Loucy (cell line): ENCODE measurements at regions not wholly inside any gene's neighbourhood (a gene's known extent, or its start where the extent isn't known, plus 50 kb on each side); places are given as distances from the start of the nearest gene placed in this dataset.

ENCODE experiments used
- H2AFZ ChIP-seq: fragments of 200-600 bp; sonication (generic); 2 replicates; pipeline ENCODE4 v1.6.0; 2016; ENCODE audit warnings: antibody characterized with exemption, mild to moderate bottlenecking, low read length, moderate library complexity
- H3F3A ChIP-seq: fragments of 200-600 bp; 2 replicates; pipeline ENCODE4 v1.6.0; 2016; ENCODE audit warnings: antibody characterized with exemption, low read depth, mild to moderate bottlenecking
- H3K27me3 ChIP-seq: fragments of 200-600 bp; sonication (generic); 2 replicates; pipeline ENCODE4 v1.6.1; 2014; ENCODE audit warnings: low read length, mild to moderate bottlenecking; ENCODE audit not compliant: insufficient read depth, poor library complexity, severe bottlenecking
- H3K36me3 ChIP-seq: fragments of 200-600 bp; sonication (generic); 2 replicates; pipeline ENCODE4 v1.6.1; 2016; ENCODE audit warnings: low read length; ENCODE audit not compliant: insufficient read depth
- H3K4me1 ChIP-seq: fragments of 200-600 bp; sonication (generic); 2 replicates; pipeline ENCODE4 v1.5.1; 2014; ENCODE audit warnings: low read length, mild to moderate bottlenecking; ENCODE audit not compliant: insufficient read depth, poor library complexity, severe bottlenecking
- H3K4me2 ChIP-seq: fragments of 200-600 bp; sonication (generic); 2 replicates; pipeline ENCODE4 v1.6.0; 2014; ENCODE audit warnings: antibody characterized with exemption, low read length, low read depth, mild to moderate bottlenecking; ENCODE audit not compliant: poor library complexity, severe bottlenecking
- H3K4me3 ChIP-seq: fragments of 200-600 bp; sonication (generic); 2 replicates; pipeline ENCODE4 v1.5.1; 2014; ENCODE audit warnings: low read length, mild to moderate bottlenecking, mixed read lengths; ENCODE audit not compliant: poor library complexity, severe bottlenecking
- H3K79me2 ChIP-seq: fragments of 200-600 bp; sonication (generic); 2 replicates; pipeline ENCODE4 v1.6.1; 2014; ENCODE audit warnings: low read length; ENCODE audit not compliant: insufficient read depth
- H3K9ac ChIP-seq: fragments of 200-600 bp; sonication (generic); 2 replicates; pipeline ENCODE4 v1.6.0; 2014; ENCODE audit warnings: mild to moderate bottlenecking, low read depth, low read length, moderate library complexity; ENCODE audit not compliant: poor library complexity, severe bottlenecking
- H3K9me2 ChIP-seq: fragments of 200-600 bp; sonication (generic); replicated peaks from 2 replicates; pipeline ENCODE4 v1.6.1; 2016; ENCODE audit warnings: low read depth, low read length, mixed read lengths
- H3K9me3 ChIP-seq: fragments of 200-600 bp; sonication (generic); 2 replicates; pipeline ENCODE4 v1.6.1; 2014; ENCODE audit warnings: mild to moderate bottlenecking, antibody characterized with exemption, low read length, low read depth; ENCODE audit not compliant: insufficient read depth
- H4K20me1 ChIP-seq: fragments of 200-600 bp; sonication (generic); 2 replicates; pipeline ENCODE4 v1.6.0; 2014; ENCODE audit warnings: antibody characterized with exemption, low read length, mild to moderate bottlenecking; ENCODE audit not compliant: insufficient read depth, poor library complexity, severe bottlenecking
- CTCF ChIP-seq: fragments of 200-600 bp; sonication (generic); conservative IDR thresholded peaks from 2 replicates; pipeline ENCODE4 v1.5.1; 2014; ENCODE audit warnings: mild to moderate bottlenecking, antibody characterized with exemption, low read length
- EZH2phosphoT487 ChIP-seq: fragments of 200-600 bp; IDR thresholded peaks from 2 replicates; pipeline ENCODE4 v1.6.1; 2018; ENCODE audit warnings: antibody characterized with exemption, mild to moderate bottlenecking, moderate library complexity, borderline replicate concordance

DNA sequence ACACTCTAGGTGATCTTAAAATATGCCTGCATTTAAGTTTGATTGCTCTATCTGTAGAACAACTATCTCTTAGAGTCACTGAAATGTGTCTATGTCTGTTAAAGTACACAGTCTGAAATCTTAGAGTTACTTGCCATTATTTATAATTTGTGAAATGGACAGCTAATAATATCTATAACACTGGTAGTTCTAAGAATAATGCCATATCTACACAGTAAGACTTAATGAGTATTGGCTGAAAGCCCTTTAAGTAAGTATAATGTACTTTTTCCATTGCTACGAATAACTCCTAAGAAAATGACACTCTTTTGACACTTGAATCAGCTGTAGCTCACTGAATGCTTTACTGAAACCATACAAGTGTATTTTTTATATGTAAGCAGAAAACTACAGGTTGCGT is 567.4 kb upstream of the PCDH15 start:
- TF ChIP-seq CTCF (no peak), EZH2phosphoT487 (no peak)
- H3F3A ChIP-seq, result no peaks in the 10 kb centered on the region
- H3K9me3 ChIP-seq, result no peaks in the 10 kb centered on the region

DNA sequence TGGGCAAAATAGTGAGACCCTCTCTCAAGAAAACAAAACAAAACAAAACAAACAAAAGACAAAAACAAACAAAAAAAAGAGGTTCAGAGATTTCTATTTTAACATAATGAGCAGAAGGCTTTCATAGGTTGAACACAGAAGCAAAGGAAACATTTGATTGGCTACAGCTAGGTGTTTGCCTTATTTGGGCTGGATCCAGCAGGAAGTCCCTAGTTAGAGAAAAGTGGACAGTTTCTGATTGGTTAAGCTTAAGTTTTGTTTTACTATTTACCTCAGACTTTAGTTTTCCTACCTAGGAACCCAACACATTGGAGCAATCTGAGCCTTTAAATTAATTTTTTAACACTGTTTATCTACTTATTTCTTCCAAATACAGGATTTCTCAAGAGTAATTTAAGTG is 566.5 kb upstream of the PCDH15 start:
- TF ChIP-seq EZH2phosphoT487 (no peak), CTCF (no peak)
- H3K4me2 ChIP-seq, result no peak overlapping the region
- no peaks in the 10 kb centered on the region for H3K27me3 ChIP-seq
- no peaks in the 10 kb centered on the region for H3K4me1 ChIP-seq
- H3K79me2 ChIP-seq, result no peaks in the 10 kb centered on the region
- no peaks in the 10 kb centered on the region for H3K36me3 ChIP-seq
- H4K20me1 ChIP-seq, result no peaks in the 10 kb centered on the region
- H3K9ac ChIP-seq, result no peak overlapping the region
- H3K4me3 ChIP-seq, result no peak overlapping the region
- H3K9me3 ChIP-seq, result no peaks in the 10 kb centered on the region
- no peak overlapping the region for H2AFZ ChIP-seq
- no peaks in the 10 kb centered on the region for H3K9me2 ChIP-seq
- no peaks in the 10 kb centered on the region for H3F3A ChIP-seq

More for the DNA sequence above, 567.4 kb upstream of the PCDH15 start:
- H3K79me2 ChIP-seq, result no peaks in the 10 kb centered on the region
- H3K27me3 ChIP-seq, result no peaks in the 10 kb centered on the region
- H3K4me2 ChIP-seq, result no peak overlapping the region
- H2AFZ ChIP-seq, result no peak overlapping the region
- no peak overlapping the region for H3K9ac ChIP-seq
- no peaks in the 10 kb centered on the region for H4K20me1 ChIP-seq
- no peaks in the 10 kb centered on the region for H3K4me1 ChIP-seq
- H3K4me3 ChIP-seq, result no peak overlapping the region
- no peaks in the 10 kb centered on the region for H3K36me3 ChIP-seq
- no peaks in the 10 kb centered on the region for H3K9me2 ChIP-seq

DNA sequence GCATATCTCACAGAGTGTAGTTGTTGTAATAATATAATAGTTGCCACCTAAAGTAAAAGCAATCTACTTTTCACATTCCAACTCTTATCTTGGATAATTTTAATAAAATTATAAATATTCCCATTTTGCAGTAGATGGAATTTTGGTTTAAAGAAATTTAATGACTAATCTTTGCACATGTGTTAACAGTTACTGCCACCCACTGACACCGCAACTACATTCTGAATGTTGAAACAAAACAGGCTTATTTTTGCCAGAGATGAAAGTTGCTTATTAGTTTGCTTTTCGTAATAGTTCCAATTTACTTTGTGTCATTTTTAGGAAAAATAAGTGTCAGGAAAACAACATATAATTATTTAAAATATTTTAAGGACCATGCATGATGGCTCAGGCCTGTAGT is 557.5 kb upstream of the PCDH15 start:
- H3K9me3 ChIP-seq, result no peaks in the 10 kb centered on the region
- H3F3A ChIP-seq, result no peaks in the 10 kb centered on the region
- no peaks in the 10 kb centered on the region for H3K27me3 ChIP-seq
- no peaks in the 10 kb centered on the region for H3K79me2 ChIP-seq
- H3K4me2 ChIP-seq, result no peak overlapping the region
- H3K4me3 ChIP-seq, result no peak overlapping the region
- no peaks in the 10 kb centered on the region for H3K4me1 ChIP-seq
- H3K9me2 ChIP-seq, result no peaks in the 10 kb centered on the region
- H3K9ac ChIP-seq, result no peak overlapping the region
- no peaks in the 10 kb centered on the region for H3K36me3 ChIP-seq
- H2AFZ ChIP-seq, result no peak overlapping the region
- H4K20me1 ChIP-seq, result no peaks in the 10 kb centered on the region
- no peak for TF ChIP-seq CTCF
- TF ChIP-seq EZH2phosphoT487, result no peak
